ENCODE measurements at regions not wholly inside any gene's neighbourhood (a gene's known extent, or its start where the extent isn't known, plus 50 kb on each side); places are given as distances from the start of the nearest gene placed in this dataset.

DNA sequence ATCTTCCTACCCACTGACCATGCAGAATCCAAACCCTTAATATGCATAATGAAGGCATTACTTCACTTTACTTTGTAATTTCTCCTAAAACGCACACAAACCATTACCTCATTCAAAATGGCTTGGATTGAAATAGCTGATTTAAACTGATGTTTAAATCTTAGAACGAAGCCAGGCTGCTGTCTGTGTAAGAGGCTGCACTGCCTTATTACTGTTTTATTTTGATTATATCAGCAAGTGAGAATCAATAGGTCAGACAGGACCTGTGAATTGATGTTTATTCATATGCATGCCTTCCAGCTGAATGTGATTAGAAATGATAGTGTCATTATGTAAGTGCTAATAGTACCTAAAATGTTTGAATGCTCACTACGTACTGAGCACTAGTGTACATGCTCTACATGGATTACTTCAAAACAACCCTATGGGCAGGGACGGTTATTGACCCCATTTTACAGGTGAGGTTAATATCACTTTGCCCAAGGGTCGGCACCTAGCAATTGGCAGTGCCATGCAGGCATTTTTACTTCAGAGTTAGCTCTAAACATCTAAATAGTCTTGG is 314.2 kb upstream of the CBLB start:
- TF ChIP-seq, protein P1, sequence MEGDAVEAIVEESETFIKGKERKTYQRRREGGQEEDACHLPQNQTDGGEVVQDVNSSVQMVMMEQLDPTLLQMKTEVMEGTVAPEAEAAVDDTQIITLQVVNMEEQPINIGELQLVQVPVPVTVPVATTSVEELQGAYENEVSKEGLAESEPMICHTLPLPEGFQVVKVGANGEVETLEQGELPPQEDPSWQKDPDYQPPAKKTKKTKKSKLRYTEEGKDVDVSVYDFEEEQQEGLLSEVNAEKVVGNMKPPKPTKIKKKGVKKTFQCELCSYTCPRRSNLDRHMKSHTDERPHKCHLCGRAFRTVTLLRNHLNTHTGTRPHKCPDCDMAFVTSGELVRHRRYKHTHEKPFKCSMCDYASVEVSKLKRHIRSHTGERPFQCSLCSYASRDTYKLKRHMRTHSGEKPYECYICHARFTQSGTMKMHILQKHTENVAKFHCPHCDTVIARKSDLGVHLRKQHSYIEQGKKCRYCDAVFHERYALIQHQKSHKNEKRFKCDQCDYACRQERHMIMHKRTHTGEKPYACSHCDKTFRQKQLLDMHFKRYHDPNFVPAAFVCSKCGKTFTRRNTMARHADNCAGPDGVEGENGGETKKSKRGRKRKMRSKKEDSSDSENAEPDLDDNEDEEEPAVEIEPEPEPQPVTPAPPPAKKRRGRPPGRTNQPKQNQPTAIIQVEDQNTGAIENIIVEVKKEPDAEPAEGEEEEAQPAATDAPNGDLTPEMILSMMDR (IDR thresholded peaks at IDR 0.05): no peak
- no peak for TF ChIP-seq POLR2A (IDR thresholded peaks at IDR 0.05)

All from transverse colon (tissue), 3 donors.